ENCODE measurements at regions not wholly inside any gene's neighbourhood (a gene's known extent, or its start where the extent isn't known, plus 50 kb on each side); places are given as distances from the start of the nearest gene placed in this dataset.

GRCh38 chr5:60504342-60504741 lies 195.6 kb downstream of the DEPDC1B start:
- H3K9me3 Mint-ChIP-seq = no peaks in the 10 kb centered on the region
- no peak overlapping the region for H3K9ac ChIP-seq (ENCODE audit: extremely low read depth, insufficient read length, low read length)
- H3K27me3 Mint-ChIP-seq (ENCODE audit: low read depth) = no peaks in the 10 kb centered on the region
- no peaks in the 10 kb centered on the region for H4K20me1 ChIP-seq (ENCODE audit: control insufficient read depth, insufficient read depth, insufficient read length)
- H2BK120ac ChIP-seq (ENCODE audit: low read depth, low read length, poor library complexity, severe bottlenecking) = no peak overlapping the region
- H3K4me1 ChIP-seq (ENCODE audit: insufficient read depth, low read length) = no peaks in the 10 kb centered on the region
- TF ChIP-seq CTCF (conservative IDR thresholded peaks at IDR 0.05) = no peak
- no CpG with 5 or more reads among the region's 2 CpGs for WGBS (ENCODE audit: extremely low coverage, insufficient read length, low lambda C conversion rate)
- H3K23ac ChIP-seq (ENCODE audit: insufficient read length, low read depth, low read length) = no peak overlapping the region
- no peak overlapping the region for H3K14ac ChIP-seq (ENCODE audit: insufficient read depth, low read length)
- H4K91ac ChIP-seq (ENCODE audit: insufficient read length, low read depth, low read length) = no peak overlapping the region
- H3K4me1 Mint-ChIP-seq = peaks cover 4% of the 10 kb centered on the region in 2 experiments
- H3K27ac ChIP-seq (ENCODE audit: insufficient read length, low read depth, low read length) = no peak overlapping the region
- DNase-seq = no peak
- no peaks in the 10 kb centered on the region for H3K9me3 ChIP-seq (ENCODE audit: control insufficient read depth, low read depth, low read length)
- H2BK20ac ChIP-seq (ENCODE audit: low read depth, low read length, poor library complexity, severe bottlenecking) = no peak overlapping the region
- H3K27me3 ChIP-seq (ENCODE audit: insufficient read depth, low read length) = no peaks in the 10 kb centered on the region
- no peak overlapping the region for H2BK15ac ChIP-seq (ENCODE audit: low read depth, low read length)
- H4K5ac ChIP-seq (ENCODE audit: insufficient read length, low read depth, low read length) = no peak overlapping the region
- no peaks in the 10 kb centered on the region for H3K79me2 ChIP-seq (ENCODE audit: insufficient read depth, low read length)
- H2BK5ac ChIP-seq (ENCODE audit: insufficient read length, low read length) = no peak overlapping the region
- H3K56ac ChIP-seq (ENCODE audit: insufficient read length, low read depth, low read length) = no peak overlapping the region
- H3K4me2 ChIP-seq (ENCODE audit: insufficient read depth, insufficient read length, low read length) = no peak overlapping the region
- no peaks in the 10 kb centered on the region for H3K23me2 ChIP-seq (ENCODE audit: insufficient read length, low read depth, low read length, poor library complexity, severe bottlenecking)
- no peak overlapping the region for H2AK5ac ChIP-seq (ENCODE audit: insufficient read length, low read length)
- no peak overlapping the region for H3K27ac Mint-ChIP-seq
- no peak overlapping the region for H4K8ac ChIP-seq (replicated peaks; ENCODE audit: insufficient read length, low read depth, low read length)
- H3K36me3 Mint-ChIP-seq (ENCODE audit: insufficient read depth in 1 of 3, low read depth in 3 of 3) = no peaks in the 10 kb centered on the region
- no peaks in the 10 kb centered on the region for H3K79me1 ChIP-seq (ENCODE audit: insufficient read depth, low read depth, low read length, poor library complexity, severe bottlenecking)
- H2BK12ac ChIP-seq (ENCODE audit: insufficient read length, low read depth, low read length) = no peak overlapping the region
- H3K4me3 Mint-ChIP-seq = no peak overlapping the region
- H3K18ac ChIP-seq (ENCODE audit: insufficient read length, low read depth, low read length) = no peak overlapping the region
- no peak overlapping the region for H2AFZ ChIP-seq (ENCODE audit: low read length)
- H3K4ac ChIP-seq (ENCODE audit: low read depth, low read length) = no peak overlapping the region
- no peak overlapping the region for H3T11ph ChIP-seq (ENCODE audit: low read length)

Measured in H9 (cell line).